ENCODE measurements at regions not wholly inside any gene's neighbourhood (a gene's known extent, or its start where the extent isn't known, plus 50 kb on each side); places are given as distances from the start of the nearest gene placed in this dataset.

GRCh38 chr3:95595416-95596075 is 1218.8 kb upstream of the EPHA6 start (continued):
- TF ChIP-seq E2F5 (CRISPR knock-in tag; IDR thresholded peaks at IDR 0.05): no peak
- no peak for TF ChIP-seq GRHL2 (CRISPR knock-in tag; IDR thresholded peaks at IDR 0.05; ENCODE audit: insufficient replicate concordance, severe bottlenecking)
- TF ChIP-seq ZBTB43 (CRISPR knock-in tag; IDR thresholded peaks at IDR 0.05): no peak
- TF ChIP-seq ELF4 (CRISPR knock-in tag; IDR thresholded peaks at IDR 0.05; ENCODE audit: low read depth): no peak
- TF ChIP-seq ZNF317 (CRISPR knock-in tag; IDR thresholded peaks at IDR 0.05; ENCODE audit: borderline replicate concordance, low read depth): no peak
- TF ChIP-seq KAT7 (CRISPR knock-in tag; IDR thresholded peaks at IDR 0.05; ENCODE audit: borderline replicate concordance): no peak
- no peak for TF ChIP-seq PRDM15 (CRISPR knock-in tag; IDR thresholded peaks at IDR 0.05)
- TF ChIP-seq MXD4 (CRISPR knock-in tag; IDR thresholded peaks at IDR 0.05; ENCODE audit: borderline replicate concordance): no peak
- TF ChIP-seq FOXJ3 (CRISPR knock-in tag; IDR thresholded peaks at IDR 0.05; ENCODE audit: borderline replicate concordance): no peak
- no peak for TF ChIP-seq SOX15 (CRISPR knock-in tag; IDR thresholded peaks at IDR 0.05)
- TF ChIP-seq ZMAT4 (CRISPR knock-in tag; IDR thresholded peaks at IDR 0.05): no peak
- no peak for TF ChIP-seq ZNF281 (CRISPR knock-in tag; IDR thresholded peaks at IDR 0.05)
- TF ChIP-seq CREM (CRISPR knock-in tag; IDR thresholded peaks at IDR 0.05): no peak
- TF ChIP-seq ETV6 (CRISPR knock-in tag; IDR thresholded peaks at IDR 0.05): no peak
- TF ChIP-seq ZNF121 (CRISPR knock-in tag; IDR thresholded peaks at IDR 0.05): no peak
- no peak for TF ChIP-seq MAX (CRISPR knock-in tag; IDR thresholded peaks at IDR 0.05)
- TF ChIP-seq IRF2 (CRISPR knock-in tag; IDR thresholded peaks at IDR 0.05; ENCODE audit: borderline replicate concordance, low read depth): no peak

GRCh38 chr3:95607926-95608325 is 1206.5 kb upstream of the EPHA6 start:
- H3K9me3 Mint-ChIP-seq: peaks cover 57% of the 10 kb centered on the region
- ATAC-seq (no peak), DNase-seq (ENCODE audit: low spot score) (no peak)
- ChIA-PET POLR2A (no interaction called here), CTCF (no interaction called here)
- H3K27me3 Mint-ChIP-seq (ENCODE audit: low read depth): no peaks in the 10 kb centered on the region; the same call in 1 of the 2 replicates
- no peaks in the 10 kb centered on the region for H3K4me1 Mint-ChIP-seq
- H3K36me3 Mint-ChIP-seq: peaks cover 46% of the 10 kb centered on the region
- H3K27ac Mint-ChIP-seq: no peak overlapping the region
- no peak overlapping the region for H3K4me3 Mint-ChIP-seq
- no peak for TF ChIP-seq MLX (CRISPR knock-in tag; IDR thresholded peaks at IDR 0.05)
- no peak for TF ChIP-seq ZNF121 (CRISPR knock-in tag; IDR thresholded peaks at IDR 0.05)
- TF ChIP-seq CREM (CRISPR knock-in tag; IDR thresholded peaks at IDR 0.05): no peak
- no peak for TF ChIP-seq ZNF219 (CRISPR knock-in tag; IDR thresholded peaks at IDR 0.05; ENCODE audit: borderline replicate concordance)
- no peak for TF ChIP-seq E2F4 (CRISPR knock-in tag; IDR thresholded peaks at IDR 0.05; ENCODE audit: borderline replicate concordance, low read depth)
- no peak for TF ChIP-seq ZSCAN18 (CRISPR knock-in tag; IDR thresholded peaks at IDR 0.05)

All from WTC11 (cell line).